Lower leg skin (tissue), 4 donors: ENCODE measurements at regions not wholly inside any gene's neighbourhood (a gene's known extent, or its start where the extent isn't known, plus 50 kb on each side); places are given as distances from the start of the nearest gene placed in this dataset.

Experiments
- DNase-seq, 2 donors: peaks; one replicate each; pipeline ENCODE4 v3.0.0-alpha.2; 2019; ENCODE audit warnings: low spot score in 2 of 2
- H3K4me3 ChIP-seq: fragments of 200-600 bp; sonication (generic); 2 replicates; pipeline ENCODE4 v1.5.1; 2017; ENCODE audit warnings: mild to moderate bottlenecking, low read depth; ENCODE audit not compliant: poor library complexity, severe bottlenecking
- POLR2A ChIP-seq, 2 donors: fragments of 450-650 bp; IDR thresholded peaks; one replicate each; pipeline ENCODE4 v1.6.1; 2016 to 2017; ENCODE audit warnings: antibody characterized with exemption in 2 of 2, mild to moderate bottlenecking in 1 of 2, moderate library complexity in 1 of 2
- WGBS, 2 donors: methylation state at CpG; one replicate each; pipeline ENCODE4 v1.1.5; 2018; 5-methylcytosine and 5-hydroxymethylcytosine counted together
- intact Hi-C: fragments of 100-400 bp; cut with DNase I; formaldehyde crosslinking; loops from one replicate; pipeline ENCODE4 v1.15.0; 2023; ENCODE audit warnings: low total_unique reads
- TF ChIP-seq, protein P1 (sequence below), 3 donors: fragments of 450-650 bp; IDR thresholded peaks; one replicate each; pipeline ENCODE4 v1.5.1; 2016; ENCODE audit warnings: antibody characterized with exemption in 3 of 3, mild to moderate bottlenecking in 3 of 3, moderate library complexity in 2 of 3

DNA sequence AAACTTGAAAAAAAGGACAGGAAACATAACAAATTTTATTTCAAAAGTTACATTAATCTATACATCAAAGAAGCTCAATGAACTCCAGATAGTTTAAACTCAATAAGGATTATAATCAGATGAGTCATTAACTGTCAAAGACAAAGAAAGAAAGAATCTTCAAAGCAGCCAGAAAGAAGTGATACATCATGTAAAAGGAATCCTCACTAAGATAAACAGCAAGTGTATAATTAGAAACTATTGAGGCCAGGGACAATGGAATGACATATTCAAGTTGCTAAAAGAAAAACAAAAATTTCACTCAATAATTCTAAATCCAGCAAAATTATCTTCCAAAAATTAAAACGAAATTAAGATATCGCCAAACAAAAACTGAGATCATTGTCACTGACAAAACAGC lies 161.6 kb upstream of the NWD2 start:
- intact Hi-C loops = no loop called here
- no peak overlapping the region for H3K4me3 ChIP-seq
- no peak for DNase-seq
- TF ChIP-seq POLR2A (IDR thresholded peaks at IDR 0.05) = no peak
- TF ChIP-seq, protein P1, sequence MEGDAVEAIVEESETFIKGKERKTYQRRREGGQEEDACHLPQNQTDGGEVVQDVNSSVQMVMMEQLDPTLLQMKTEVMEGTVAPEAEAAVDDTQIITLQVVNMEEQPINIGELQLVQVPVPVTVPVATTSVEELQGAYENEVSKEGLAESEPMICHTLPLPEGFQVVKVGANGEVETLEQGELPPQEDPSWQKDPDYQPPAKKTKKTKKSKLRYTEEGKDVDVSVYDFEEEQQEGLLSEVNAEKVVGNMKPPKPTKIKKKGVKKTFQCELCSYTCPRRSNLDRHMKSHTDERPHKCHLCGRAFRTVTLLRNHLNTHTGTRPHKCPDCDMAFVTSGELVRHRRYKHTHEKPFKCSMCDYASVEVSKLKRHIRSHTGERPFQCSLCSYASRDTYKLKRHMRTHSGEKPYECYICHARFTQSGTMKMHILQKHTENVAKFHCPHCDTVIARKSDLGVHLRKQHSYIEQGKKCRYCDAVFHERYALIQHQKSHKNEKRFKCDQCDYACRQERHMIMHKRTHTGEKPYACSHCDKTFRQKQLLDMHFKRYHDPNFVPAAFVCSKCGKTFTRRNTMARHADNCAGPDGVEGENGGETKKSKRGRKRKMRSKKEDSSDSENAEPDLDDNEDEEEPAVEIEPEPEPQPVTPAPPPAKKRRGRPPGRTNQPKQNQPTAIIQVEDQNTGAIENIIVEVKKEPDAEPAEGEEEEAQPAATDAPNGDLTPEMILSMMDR (IDR thresholded peaks at IDR 0.05) = no peak
- 90 to 96% methylated on average over 2 of the region's 2 CpGs for WGBS, 2 donors

DNA sequence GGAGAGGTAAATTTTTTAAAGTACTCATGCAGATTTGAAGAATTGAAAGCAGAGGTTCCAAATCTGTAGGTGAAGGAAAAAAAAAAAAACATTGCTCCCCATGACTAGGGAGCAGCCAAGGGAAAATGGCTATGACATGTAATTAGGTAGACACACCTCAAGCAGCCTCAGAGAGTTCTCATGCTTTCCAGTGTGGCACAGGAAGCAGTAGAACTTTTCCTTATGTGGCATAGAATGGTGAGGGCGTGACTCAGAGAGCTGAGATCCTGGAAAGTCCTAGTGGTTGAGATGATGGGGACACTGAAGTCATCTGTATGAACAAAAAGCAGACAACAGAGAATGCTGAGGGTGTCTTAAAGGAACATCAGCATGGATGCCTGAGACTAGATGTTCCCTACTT lies 148.6 kb upstream of the NWD2 start:
- no peak overlapping the region for H3K4me3 ChIP-seq
- DNase-seq = no peak
- intact Hi-C loops = no loop called here
- TF ChIP-seq, protein P1 (IDR thresholded peaks at IDR 0.05) = no peak
- no peak for TF ChIP-seq POLR2A (IDR thresholded peaks at IDR 0.05)
- WGBS, 2 donors = 70 to 79% methylated on average over 1 of the region's 1 CpG

DNA sequence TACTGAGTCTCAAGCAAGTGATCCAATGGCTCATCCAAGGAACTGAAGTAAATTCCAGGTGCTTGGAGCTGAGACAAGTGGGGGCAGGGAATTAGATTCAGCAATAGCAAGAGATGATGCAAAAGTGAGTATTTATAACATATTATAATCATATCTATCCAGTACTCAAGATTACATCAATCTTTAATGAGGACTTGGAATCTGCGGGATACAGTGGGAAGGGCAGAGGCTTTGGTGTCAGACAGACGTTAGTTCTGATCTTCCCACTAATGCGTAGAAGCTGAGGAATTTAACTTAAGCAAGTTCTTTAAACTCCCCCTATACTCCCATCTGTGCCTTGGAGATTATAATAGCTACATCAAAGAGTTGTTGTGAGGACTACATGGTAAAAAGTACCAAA lies 143.4 kb upstream of the NWD2 start:
- intact Hi-C loops = no loop called here
- no peak overlapping the region for H3K4me3 ChIP-seq
- TF ChIP-seq, protein P1 (IDR thresholded peaks at IDR 0.05) = no peak
- no peak for TF ChIP-seq POLR2A (IDR thresholded peaks at IDR 0.05)
- no peak for DNase-seq
- WGBS, 2 donors = 80% methylated on average over 3 of the region's 3 CpGs

DNA sequence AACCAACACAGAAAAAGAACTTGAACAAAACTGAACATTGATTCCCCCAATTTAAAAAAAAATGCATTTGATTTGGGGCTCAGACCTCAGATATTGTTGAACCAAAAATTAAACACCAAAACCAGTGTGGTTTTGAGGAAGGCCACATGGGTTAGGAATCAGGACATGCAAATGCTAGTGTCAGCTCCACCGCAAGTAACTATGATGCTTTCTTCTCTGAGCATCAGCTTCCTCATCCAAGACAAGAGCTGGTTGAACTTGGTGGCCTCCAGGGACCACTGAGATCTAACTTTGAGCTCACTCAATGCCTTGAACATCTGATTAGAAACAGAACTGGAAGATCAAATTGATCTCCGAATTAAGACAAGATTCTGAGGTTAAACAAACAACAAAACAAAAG lies 142.9 kb upstream of the NWD2 start:
- 74 to 81% methylated on average over 2 of the region's 2 CpGs for WGBS, 2 donors
- DNase-seq = no peak
- TF ChIP-seq, protein P1 (IDR thresholded peaks at IDR 0.05) = no peak
- TF ChIP-seq POLR2A (IDR thresholded peaks at IDR 0.05) = no peak
- H3K4me3 ChIP-seq = no peak overlapping the region
- intact Hi-C loops = no loop called here

DNA sequence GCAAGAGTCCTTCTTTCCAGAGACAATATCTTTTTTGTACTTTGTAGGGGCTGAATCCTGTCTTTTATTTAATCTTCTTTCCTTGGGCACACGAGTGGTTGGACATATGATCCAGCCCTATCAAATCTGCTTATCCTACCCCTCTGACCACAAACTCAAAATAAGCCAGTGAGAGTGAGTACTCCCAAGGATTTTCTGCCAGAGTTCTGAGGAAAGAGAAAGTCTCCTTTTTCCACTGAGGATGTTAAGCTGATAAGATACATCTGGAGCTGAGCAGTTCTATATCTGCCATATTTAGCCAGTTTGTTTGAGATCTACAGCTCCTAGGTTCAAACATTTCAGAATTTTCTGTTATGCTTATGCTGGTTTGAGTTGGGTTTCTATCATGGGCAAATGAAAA lies 134.8 kb upstream of the NWD2 start:
- TF ChIP-seq POLR2A (IDR thresholded peaks at IDR 0.05) = no peak
- TF ChIP-seq, protein P1 (IDR thresholded peaks at IDR 0.05) = no peak
- no peak for DNase-seq
- intact Hi-C loops = no loop called here
- no peak overlapping the region for H3K4me3 ChIP-seq
- 40 to 43% methylated on average over 1 of the region's 1 CpG for WGBS, 2 donors

DNA sequence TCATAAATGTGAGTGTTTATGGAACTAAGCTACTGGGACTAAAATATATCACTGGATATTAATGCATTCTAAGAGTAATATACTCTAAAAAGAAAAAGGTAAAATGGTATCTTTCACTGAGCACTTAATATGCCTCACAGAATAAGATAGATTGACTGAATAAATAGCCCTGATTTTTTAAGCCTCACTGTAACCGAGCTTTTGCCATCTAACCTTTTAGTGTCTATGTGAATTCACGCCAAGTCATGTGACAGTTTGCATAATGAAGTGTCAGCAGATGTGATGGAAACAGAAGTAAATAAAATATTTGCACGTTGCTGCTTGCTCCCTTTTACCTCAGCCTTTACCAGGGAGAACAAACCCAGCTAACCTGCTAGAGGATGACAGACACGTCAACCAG lies 119.7 kb upstream of the NWD2 start:
- TF ChIP-seq POLR2A (IDR thresholded peaks at IDR 0.05) = no peak
- TF ChIP-seq, protein P1 (IDR thresholded peaks at IDR 0.05) = no peak
- 28 to 44% methylated on average over 4 of the region's 4 CpGs for WGBS, 2 donors
- no peak for DNase-seq
- no peak overlapping the region for H3K4me3 ChIP-seq
- intact Hi-C loops = no loop called here
